ENCODE measurements at regions not wholly inside any gene's neighbourhood (a gene's known extent, or its start where the extent isn't known, plus 50 kb on each side); places are given as distances from the start of the nearest gene placed in this dataset.
"Not testable (repeated sequence)": the region's sequence is repeated elsewhere in the genome, so short reads cannot be mapped to it uniquely, and the experiment has no call there.

GRCh38 chr5:98503616-98504015 is 269.8 kb upstream of the RGMB start:
- no peak for DNase-seq (ENCODE audit: low spot score)

DNA sequence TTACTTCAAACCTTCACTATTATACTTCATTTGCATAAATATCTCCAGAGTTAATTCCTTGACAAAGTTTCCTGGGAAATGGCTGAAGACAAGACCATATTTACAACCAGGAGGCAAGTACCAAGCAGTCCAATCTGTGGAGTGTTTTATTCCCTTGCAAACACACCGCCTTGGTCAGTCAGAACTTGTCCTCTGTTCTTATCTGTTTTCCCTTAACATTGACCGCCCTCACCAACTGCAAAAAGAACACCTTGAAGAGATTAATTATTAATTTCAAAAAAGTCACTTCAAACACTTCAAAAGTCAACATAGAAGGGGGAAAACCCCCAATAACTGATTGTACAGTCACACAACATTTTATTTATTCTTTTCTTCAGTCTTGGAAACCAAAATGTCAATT is 269.0 kb upstream of the RGMB start:
- no peak for DNase-seq (ENCODE audit: low spot score)

DNA sequence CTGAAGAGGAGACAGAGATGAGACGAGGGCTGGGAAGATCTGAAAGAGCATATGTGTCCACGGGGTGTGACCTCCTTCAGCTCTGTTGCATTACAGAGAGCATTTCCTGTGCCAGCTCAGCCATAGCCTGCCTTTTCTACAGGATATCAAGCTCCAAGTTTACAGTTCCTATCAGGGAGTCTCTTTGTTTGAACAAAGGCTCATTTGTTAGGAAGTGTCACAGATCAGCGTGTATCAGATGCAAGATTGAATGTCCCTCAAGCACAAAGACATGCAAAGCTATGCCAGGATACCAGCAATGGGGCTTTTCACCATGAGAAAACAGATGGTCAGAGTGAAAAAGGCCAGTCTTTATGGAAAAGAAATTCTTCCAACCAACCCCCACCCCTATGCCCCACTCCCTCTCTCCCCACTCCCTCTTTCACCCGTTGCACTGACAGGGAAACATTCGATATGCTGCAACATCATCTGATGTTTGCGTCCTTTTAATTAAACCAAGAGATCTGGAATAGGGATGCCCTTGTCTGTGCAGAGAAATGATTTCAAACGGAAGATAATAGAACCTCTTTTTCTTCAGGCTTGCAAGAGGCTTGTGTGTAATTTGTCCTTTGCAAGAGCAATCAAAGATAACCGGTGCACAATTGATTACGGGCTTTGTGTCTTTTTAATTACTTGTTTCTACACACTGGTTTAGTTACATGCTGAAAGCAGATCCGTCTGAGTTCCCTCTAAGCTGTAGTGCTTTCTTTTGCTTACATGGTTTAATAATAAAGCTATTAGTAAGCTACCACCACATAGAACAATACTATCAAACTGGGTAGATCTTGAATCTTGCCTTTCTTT is 263.1 kb upstream of the RGMB start:
- no peak for DNase-seq (ENCODE audit: low spot score)

GRCh38 chr5:98513380-98513779 is 260.1 kb upstream of the RGMB start:
- DNase-seq (ENCODE audit: low spot score): no peak

DNA sequence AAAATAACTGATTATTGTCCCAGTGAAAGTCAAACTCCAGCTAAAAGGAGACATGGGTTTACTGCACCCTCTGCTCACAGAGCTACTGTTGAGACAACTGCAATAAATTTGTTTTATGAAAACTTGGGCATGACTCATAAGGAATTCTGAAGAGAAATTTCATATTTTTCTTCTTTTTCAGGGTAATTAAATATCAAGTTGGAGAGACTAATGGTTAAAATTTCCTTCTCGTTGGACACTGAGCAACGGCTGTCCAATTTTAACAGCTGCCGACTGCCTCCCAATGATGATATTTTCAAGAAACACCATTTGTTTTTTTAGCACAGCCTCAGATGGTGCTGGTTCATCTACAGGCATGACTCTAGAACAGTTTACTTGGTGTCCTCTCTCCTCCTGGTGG is 259.2 kb upstream of the RGMB start:
- DNase-seq (ENCODE audit: low spot score): no peak

- no peak for DNase-seq (ENCODE audit: low spot score)
Measured at GRCh38 chr5:98516701-98517100, 256.8 kb upstream of the RGMB start.

GRCh38 chr5:98517560-98518366 is 255.7 kb upstream of the RGMB start:
- no peak for DNase-seq (ENCODE audit: low spot score)

DNA sequence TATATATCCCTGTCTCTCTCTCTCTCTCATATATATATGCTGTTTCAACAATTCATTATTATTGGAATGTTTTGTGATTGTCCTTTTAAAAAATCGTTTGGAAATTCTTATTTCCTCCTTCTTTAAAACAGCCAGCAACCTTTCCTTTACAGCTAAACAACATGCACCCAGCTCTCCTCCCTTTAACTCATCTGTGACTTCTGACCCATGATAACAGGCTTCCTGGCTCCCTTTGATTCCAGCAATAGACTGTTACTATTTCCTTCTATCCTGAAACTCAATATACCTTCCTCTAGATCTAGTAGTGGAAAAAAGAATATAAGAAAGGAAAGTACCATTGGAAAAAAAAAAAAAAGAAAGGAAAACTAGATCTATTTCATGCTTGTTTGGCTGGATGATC is 254.7 kb upstream of the RGMB start:
- no peak for DNase-seq (ENCODE audit: low spot score)

DNA sequence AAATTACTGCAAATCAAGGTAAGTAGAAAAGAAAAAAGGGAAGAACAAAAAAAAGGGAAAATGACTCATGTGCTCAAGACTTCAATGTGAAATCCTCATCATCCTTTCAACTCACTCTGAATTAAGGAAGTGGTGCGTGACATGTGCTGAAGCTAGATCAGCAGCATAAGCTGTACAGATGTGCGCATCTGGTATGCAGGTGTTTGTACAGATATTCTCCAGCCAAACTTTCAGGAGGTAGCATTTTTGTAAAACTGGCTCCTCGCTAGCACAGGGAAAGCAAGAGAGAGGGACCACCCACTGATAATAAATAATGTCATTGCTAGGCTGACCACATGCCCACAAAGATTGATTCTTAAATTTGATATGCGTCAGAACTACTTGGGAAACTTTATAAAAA is 253.9 kb upstream of the RGMB start:
- DNase-seq (ENCODE audit: low spot score): no peak

DNA sequence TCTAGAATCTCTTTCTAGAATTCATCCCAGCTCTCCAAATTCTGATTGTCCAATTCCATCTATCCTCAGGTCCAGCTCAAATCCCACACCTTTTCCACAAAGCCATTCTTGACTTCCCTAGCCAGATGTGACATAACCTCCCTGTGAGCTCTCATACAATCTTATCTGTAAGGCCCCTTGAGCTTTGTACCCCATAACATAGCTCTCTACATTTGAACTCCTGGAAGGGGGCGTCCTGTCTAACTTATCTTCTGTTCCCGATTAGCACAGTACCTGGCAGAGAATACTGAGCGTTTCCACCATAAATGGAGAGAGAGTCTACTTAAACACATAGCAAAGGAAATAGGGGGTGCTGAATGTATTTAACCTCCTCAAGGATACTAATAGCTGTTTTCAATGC is 251.6 kb upstream of the RGMB start:
- DNase-seq (ENCODE audit: low spot score): no peak

DNA sequence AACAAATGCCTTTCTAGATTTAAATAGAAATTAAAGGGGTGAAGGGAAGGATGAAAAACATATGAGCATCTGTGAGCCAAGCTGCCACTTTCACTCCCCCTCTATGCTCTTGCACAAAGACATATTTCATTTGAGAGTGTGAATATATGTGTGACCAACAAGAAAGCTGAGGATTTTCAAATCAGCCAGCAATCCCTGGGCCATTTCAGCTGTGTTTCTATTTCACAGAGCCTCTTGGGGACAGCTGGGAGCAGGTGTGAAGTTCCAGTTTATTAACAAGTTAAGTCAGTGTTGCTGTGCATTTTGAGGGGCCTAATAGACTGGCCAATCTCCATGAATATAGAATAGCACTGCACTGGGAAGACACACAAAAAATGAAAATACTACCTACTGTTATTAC is 248.7 kb upstream of the RGMB start:
- no peak for DNase-seq (ENCODE audit: low spot score)

GRCh38 chr5:98527846-98528245 is 245.6 kb upstream of the RGMB start:
- no peak for DNase-seq (ENCODE audit: low spot score)

DNA sequence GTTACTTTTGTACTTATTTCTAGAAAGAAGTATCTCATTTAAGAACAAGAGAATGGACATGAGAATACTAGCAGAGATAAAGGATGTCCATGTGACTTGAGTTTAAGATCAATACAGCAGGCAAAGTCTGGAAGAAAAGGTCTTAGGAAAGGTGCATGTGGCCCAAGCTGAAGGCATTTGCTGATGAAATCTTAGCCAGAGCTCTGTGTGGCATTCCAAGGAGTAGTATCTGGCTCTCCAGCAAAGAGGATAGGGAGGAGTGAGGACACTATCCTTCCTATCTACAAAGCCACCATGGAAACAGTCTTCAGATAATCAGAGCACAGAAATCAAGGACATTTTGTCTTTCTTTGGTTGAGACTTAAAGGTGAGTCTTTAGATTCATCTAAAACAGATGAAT is 244.1 kb upstream of the RGMB start:
- DNase-seq (ENCODE audit: low spot score): no peak

GRCh38 chr5:98530224-98530623 is 243.2 kb upstream of the RGMB start:
- DNase-seq (ENCODE audit: low spot score): no peak

- DNase-seq (ENCODE audit: low spot score): no peak
Measured at GRCh38 chr5:98535901-98536300, 237.6 kb upstream of the RGMB start.

DNA sequence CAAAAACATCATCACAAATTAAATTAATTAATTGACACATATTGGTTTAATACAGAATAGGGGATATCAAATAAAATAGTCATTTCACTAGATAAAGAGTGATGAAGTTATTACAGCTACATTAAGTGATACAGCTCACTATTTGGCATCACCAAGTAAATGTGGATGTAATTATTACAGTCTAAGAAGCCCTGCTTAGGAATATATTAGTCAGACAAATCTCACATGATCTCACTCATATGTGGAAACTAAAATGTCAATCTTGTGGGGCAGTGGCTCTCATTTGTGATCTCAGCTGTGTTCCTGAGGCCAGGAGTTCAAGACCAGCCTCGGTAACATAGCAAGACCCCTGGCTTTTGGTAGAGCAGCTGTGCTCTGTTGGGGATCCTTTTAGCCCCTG is 233.4 kb upstream of the RGMB start:
- DNase-seq (ENCODE audit: low spot score): no peak

DNA sequence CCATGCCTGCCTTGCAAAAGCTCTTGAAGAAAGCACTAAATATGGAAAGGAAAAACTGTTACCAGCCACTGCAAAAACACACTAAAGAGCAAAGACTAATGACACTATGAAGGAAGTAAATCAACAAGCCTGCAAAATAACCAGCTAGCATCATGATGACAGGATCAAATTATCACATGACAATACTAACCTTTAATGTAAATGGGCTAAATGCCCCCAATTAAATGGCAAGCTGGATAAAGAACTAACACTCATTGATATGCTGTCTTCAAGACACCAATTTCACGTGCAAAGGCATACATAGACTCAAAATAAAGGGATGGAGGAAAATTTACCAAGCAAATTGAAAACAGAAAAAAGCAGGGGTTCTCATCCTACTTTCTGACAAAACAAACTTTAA is 231.8 kb upstream of the RGMB start:
- DNase-seq (ENCODE audit: low spot score): no peak

GRCh38 chr5:98543490-98543889 is 230.0 kb upstream of the RGMB start:
- no peak for DNase-seq (ENCODE audit: low spot score)

DNA sequence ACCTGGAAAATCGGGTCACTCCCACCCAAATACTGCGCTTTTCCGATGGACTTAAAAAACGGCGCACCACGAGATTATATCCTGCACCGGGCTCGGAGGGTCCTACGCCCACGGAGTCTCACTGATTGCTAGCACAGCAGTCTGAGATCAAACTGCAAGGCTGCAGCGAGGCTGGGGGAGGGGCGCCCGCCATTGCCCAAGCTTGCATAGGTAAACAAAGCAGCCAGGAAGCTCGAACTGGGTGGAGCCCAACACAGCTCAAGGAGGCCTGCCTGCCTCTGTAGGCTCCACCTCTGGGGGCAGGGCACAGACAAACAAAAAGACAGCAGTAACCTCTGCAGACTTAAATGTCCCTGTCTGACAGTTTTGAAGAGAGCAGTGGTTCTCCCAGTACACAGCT is 226.5 kb upstream of the RGMB start:
- DNase-seq (ENCODE audit: low spot score): not testable (repeated sequence)

GRCh38 chr5:98556712-98557111 is 216.8 kb upstream of the RGMB start:
- DNase-seq (ENCODE audit: low spot score): no peak

GRCh38 chr5:98557916-98558315 is 215.5 kb upstream of the RGMB start:
- no peak for DNase-seq (ENCODE audit: low spot score)

DNA sequence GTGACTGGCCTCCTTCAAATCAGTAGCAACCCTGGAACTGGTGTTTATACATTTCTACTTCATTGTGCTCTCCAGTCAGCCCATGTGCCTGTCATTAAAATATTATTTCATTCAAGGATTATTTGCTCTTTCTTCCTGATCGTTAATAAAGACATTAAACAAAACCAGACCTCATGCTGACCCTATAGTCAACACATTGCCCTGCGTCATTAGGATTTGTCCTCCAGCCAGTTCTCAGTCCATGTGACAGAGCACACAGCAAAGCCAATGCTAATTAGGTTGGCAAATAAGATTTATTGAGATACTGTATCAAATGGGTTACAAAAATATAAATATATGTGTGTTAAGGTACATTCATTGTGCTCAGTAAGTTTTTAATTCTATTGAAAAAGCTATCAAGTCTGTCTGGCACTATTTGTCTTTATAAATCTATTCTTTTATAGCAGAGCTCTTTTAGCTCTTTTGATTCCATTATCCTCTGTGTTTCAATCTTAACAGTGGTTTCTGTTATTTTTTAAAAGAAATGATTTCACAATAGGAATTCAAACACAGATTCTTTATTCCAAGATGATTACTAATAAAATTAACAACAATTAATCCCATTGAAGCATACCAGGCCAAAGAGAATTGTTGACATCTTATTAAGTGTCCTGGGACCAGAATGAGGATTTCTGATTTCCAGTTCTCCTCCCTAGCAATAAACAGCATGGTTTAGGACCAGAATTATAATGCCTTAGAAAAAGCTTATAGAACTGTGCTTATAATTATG is 209.4 kb upstream of the RGMB start:
- no peak for DNase-seq (ENCODE audit: low spot score)

DNA sequence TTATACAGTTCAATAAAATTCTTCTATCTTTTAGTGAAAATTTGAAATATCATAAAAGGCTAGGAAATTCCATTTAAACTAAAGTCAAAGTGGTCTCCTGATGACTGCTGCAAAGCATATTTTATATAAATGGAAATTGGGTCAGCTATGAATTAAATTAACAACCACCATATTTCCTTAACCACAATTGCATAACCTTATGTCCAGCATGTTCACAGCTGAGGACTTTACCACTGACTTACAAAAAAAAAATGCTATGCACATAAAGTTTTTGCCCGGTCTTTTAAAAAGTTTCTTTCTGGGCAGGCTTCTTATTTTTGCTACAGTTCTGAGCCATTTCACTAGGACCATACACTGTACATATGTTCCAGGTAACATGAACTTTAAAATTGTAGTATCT is 208.6 kb upstream of the RGMB start:
- no peak for DNase-seq (ENCODE audit: low spot score)
